ENCODE measurements at regions not wholly inside any gene's neighbourhood (a gene's known extent, or its start where the extent isn't known, plus 50 kb on each side); places are given as distances from the start of the nearest gene placed in this dataset.

DNA sequence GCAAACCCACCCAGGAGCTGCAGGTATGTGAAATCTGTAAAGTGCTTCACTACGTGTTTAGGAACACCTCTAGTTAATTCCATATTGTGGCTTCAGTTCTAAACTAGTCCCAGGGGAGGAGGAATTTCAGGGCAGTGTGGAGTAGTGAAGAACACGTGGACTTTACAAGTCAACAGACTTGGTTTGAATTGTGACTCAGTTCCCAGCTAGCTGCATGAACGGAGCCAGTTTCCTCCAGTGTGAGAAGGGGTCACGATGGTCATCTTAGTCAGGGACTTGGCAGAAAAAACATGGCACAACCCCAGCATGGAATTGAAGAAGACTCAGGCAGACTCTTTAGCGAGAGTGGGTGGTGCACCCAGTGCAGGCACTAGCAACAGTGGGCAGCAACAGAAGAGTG is 175.7 kb upstream of the UBL3 start:
- Histone ChIP-seq H3K9me3 (ENCODE audit: control insufficient read depth in 2 of 3, insufficient read depth in 1 of 3, low read length in 3 of 3) (no peaks in the 10 kb centered on the region), H3K9ac (ENCODE audit: low read length in 3 of 3) (no peak overlapping the region), H3K27ac (ENCODE audit: low read depth in 2 of 2, low read length in 2 of 2) (no peak overlapping the region), H3K4me1 (ENCODE audit: control insufficient read depth in 2 of 3, insufficient read depth in 2 of 3, low read depth in 1 of 3, low read length in 3 of 3) (no peaks in the 10 kb centered on the region), H3K27me3 (ENCODE audit: control insufficient read depth, insufficient read depth, low read length) (no peaks in the 10 kb centered on the region), H3K4me3 (ENCODE audit: low read length in 3 of 3) (no peak overlapping the region), H3K36me3 (ENCODE audit: control insufficient read depth in 2 of 3, insufficient read depth in 3 of 3, low read length in 3 of 3) (no peaks in the 10 kb centered on the region)
- intact Hi-C loops (cut with DNase I): no loop called here
- TF ChIP-seq, protein P1, sequence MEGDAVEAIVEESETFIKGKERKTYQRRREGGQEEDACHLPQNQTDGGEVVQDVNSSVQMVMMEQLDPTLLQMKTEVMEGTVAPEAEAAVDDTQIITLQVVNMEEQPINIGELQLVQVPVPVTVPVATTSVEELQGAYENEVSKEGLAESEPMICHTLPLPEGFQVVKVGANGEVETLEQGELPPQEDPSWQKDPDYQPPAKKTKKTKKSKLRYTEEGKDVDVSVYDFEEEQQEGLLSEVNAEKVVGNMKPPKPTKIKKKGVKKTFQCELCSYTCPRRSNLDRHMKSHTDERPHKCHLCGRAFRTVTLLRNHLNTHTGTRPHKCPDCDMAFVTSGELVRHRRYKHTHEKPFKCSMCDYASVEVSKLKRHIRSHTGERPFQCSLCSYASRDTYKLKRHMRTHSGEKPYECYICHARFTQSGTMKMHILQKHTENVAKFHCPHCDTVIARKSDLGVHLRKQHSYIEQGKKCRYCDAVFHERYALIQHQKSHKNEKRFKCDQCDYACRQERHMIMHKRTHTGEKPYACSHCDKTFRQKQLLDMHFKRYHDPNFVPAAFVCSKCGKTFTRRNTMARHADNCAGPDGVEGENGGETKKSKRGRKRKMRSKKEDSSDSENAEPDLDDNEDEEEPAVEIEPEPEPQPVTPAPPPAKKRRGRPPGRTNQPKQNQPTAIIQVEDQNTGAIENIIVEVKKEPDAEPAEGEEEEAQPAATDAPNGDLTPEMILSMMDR (IDR thresholded peaks at IDR 0.05; ENCODE audit: borderline replicate concordance, extremely low read depth, insufficient read depth): no peak
- DNase-seq: no peak
- no peak for FAIRE-seq

DNA sequence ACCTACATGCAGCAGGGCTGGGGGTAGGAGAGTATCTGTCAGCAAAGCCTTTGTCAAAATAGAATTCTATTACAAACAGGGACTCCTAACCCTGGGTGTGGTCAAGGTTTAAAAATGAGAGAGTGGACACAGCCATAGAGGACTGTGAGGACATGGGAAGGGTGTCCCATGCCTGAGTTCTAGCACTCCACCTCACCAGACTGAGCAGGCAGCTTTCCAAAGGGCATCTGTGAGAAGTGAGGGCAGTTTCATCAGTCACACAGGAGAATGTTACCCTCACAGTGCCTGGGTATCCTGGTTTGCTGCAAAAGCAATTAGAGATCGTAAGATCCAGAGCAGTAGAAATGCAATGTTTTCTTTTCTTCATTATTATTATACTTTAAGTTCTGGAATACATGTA is 174.9 kb upstream of the UBL3 start:
- TF ChIP-seq, protein P1 (IDR thresholded peaks at IDR 0.05; ENCODE audit: borderline replicate concordance, extremely low read depth, insufficient read depth): no peak
- Histone ChIP-seq H3K27ac (ENCODE audit: low read depth in 2 of 2, low read length in 2 of 2) (no peak overlapping the region), H3K4me1 (ENCODE audit: control insufficient read depth in 2 of 3, insufficient read depth in 2 of 3, low read depth in 1 of 3, low read length in 3 of 3) (no peaks in the 10 kb centered on the region), H3K4me3 (ENCODE audit: low read length in 3 of 3) (no peak overlapping the region), H3K36me3 (ENCODE audit: control insufficient read depth in 2 of 3, insufficient read depth in 3 of 3, low read length in 3 of 3) (no peaks in the 10 kb centered on the region), H3K9ac (ENCODE audit: low read length in 3 of 3) (no peak overlapping the region), H3K9me3 (ENCODE audit: control insufficient read depth in 2 of 3, insufficient read depth in 1 of 3, low read length in 3 of 3) (no peaks in the 10 kb centered on the region), H3K27me3 (ENCODE audit: control insufficient read depth, insufficient read depth, low read length) (no peaks in the 10 kb centered on the region)
- FAIRE-seq (no peak), DNase-seq (no peak)
- intact Hi-C loops (cut with DNase I): no loop called here

DNA sequence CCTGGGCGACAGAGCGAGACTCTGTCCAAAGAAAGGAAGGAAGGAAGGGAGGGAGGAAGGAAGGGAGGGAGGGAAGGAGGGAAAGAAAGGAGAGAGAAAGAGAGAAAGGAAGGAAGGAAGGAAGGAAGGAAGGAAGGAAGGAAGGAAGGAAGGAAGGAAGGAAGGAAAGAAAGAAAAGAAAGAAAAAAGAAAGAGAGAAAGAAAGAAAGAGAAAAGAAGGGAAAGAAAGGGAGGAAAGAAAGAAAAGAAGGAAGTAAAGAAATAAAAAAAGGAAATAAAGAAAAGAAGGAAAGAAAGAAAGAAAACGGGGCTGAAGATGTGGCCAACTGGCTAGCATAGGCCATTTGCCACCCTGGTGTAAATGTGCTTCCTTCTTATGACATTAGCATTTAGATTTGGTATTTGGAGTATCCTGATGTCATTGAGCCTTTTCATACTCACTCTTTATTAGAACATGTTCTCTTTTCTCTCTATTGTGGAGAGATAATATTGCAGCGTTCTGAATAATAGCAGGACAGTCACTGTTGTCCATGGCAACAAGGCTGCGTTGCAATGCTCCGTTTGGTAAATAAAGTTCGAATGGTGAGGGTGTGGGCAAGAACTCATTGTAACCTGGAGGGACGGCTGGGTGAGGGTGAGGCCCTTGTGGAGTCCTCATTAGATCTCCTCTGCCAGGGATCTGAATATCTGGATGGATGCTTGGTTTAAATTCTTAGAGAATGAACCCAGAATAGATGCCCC is 173.9 kb upstream of the UBL3 start:
- intact Hi-C loops (cut with DNase I): no loop called here
- no peak overlapping the region for H3K27ac ChIP-seq (ENCODE audit: low read depth in 2 of 2, low read length in 2 of 2)
- FAIRE-seq: no peak

More for the DNA sequence above, 173.9 kb upstream of the UBL3 start:
- DNase-seq: no peak
- no peaks in the 10 kb centered on the region for H3K36me3 ChIP-seq (ENCODE audit: control insufficient read depth in 2 of 3, insufficient read depth in 3 of 3, low read length in 3 of 3)
- no peak overlapping the region for H3K4me3 ChIP-seq (ENCODE audit: low read length in 3 of 3)
- TF ChIP-seq, protein P1 (IDR thresholded peaks at IDR 0.05; ENCODE audit: borderline replicate concordance, extremely low read depth, insufficient read depth): no peak
- H3K27me3 ChIP-seq (ENCODE audit: control insufficient read depth, insufficient read depth, low read length): no peaks in the 10 kb centered on the region
- H3K9ac ChIP-seq (ENCODE audit: low read length in 3 of 3): no peak overlapping the region
- H3K9me3 ChIP-seq (ENCODE audit: control insufficient read depth in 2 of 3, insufficient read depth in 1 of 3, low read length in 3 of 3): no peaks in the 10 kb centered on the region
- H3K4me1 ChIP-seq (ENCODE audit: control insufficient read depth in 2 of 3, insufficient read depth in 2 of 3, low read depth in 1 of 3, low read length in 3 of 3): no peaks in the 10 kb centered on the region

All from kidney (tissue), 13 donors.